Right renal pelvis (tissue), 4 donors: ENCODE measurements at regions not wholly inside any gene's neighbourhood (a gene's known extent, or its start where the extent isn't known, plus 50 kb on each side); places are given as distances from the start of the nearest gene placed in this dataset.

ENCODE experiments used
- DNase-seq, 4 donors: peaks; one replicate each; pipeline ENCODE4 v3.0.0-alpha.2; 2013; ENCODE audit warnings: low read depth in 4 of 4, low spot score in 3 of 4, missing footprints in 1 of 4

DNA sequence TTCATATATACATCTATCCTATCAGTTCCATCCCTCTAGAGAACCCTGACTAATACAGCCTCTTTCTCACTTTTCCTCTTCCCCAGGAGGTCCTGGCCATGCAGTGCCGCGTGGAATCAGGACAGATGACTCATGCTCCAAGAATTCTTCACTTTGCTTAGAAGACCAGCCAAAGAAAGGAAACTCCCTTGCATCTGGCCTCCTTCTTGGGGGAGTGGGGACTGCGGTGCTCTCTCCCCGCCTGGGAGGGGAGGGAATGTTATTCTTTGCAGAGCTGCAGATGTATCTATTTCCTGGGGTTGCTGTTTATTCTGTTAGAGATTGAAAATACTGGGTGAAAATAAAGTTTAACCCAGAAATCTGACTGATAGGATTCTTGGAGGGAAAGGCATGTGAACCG is 111.5 kb upstream of the SH3BP4 start:
- peak; percentile 49 to 75 (median 63) for DNase-seq

DNA sequence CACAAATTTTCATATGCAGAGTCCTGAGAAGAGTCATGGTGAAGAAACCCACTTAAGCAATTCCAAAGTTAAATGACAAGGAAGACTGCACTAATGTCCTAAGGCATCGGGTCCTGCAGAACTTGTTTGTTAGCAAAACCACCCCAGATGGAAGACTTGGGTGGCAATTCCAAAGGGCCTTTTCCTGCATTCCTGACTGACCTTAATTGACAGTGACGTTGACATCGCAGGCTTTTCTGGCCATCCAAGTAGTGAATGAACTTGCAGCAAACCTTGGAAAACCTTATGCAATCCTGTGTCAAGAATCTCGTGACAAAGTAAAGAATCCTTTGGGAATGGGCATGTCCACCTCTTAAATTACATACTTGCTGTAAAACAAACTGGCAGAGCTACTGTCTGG is 112.5 kb upstream of the SH3BP4 start:
- DNase-seq = no peak

DNA sequence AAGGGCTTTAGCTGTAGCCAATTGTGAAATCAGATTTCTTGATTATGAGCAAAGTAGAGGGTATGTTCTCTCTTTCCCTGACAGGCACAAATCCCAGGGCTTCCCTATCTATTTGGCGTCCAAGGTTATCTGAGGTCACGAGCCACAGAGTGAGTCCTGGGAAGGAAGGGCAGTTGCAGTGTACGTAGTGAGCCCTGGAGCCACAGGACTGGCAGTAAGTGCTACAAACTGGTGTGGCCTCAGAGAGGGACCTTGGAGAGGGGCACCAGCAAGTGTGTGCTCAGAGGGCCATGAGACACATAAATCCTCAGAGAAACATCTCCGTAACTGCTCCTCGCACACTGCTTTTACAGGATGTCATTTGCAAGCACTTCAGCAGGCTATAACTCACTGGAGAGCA is 115.5 kb upstream of the SH3BP4 start:
- DNase-seq = no peak

DNA sequence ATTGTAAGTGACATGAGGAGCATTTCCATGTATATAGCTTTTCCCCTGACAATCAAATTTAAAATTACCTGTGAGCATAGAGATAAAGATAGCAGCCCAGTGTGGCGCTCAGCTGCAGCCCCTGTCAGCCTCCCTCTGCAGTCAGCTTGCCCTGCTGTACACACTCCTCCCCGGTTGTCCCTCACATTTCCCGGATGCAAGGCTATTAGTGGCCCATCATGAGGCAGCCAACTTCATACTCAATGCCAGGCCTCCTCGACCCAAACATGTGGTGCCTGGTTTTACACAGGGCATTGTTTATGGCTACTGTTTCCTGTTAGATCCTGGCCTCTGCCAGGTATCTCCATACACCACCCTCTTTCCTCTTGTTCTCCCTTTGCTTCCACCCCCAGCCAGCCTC is 116.1 kb upstream of the SH3BP4 start:
- DNase-seq = no peak

DNA sequence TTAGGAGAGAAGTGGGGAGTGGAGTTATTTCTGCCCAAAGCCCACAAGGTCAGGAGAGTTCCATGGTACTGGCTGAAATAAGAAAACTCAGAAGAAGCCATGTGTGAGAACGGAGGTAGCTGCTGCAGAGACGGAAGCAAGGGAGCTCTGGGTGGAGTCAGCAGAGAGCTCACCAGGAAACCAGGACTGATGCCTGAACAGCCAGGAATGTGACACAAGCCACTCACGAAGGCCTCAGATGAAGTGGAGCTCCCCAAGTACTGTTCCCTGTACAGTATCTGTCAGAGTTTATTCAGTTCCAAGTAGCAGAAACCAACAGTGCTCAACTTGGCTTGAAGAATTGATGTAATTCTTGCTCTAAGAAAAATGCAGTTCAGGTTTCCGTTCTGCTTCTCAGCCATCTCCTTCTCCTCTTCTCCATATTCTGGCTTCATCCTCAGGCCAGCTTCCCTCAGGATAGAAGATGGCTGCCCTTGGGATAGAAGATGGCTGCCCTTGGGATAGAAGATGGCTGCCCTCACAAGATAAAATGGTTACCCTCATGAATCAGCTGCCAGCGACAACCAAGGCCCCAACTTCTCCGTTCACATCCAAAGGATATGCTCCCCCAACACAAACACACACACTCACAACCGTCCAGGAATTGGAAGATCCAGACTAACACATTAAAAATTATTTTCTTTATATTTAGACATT is 117.4 kb upstream of the SH3BP4 start:
- no peak for DNase-seq

DNA sequence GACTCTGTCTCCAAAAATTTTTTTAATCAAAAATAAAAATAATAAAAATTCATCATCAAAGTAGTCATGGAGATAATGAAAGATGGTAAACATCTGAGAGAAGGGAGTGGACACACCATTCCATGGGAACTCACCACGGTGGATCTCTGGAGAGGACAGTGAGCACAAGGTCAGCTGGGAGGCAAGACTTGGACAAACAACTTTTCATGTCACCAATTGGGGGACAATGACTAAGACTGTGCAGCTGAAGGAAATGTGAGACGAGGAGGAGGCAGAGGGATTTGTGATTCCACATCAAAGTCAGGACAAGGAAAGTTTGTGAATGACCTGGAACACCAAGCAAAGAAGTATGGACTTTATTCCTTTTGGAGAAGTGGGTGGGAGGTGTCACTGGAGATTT is 121.0 kb upstream of the SH3BP4 start:
- DNase-seq = no peak

DNA sequence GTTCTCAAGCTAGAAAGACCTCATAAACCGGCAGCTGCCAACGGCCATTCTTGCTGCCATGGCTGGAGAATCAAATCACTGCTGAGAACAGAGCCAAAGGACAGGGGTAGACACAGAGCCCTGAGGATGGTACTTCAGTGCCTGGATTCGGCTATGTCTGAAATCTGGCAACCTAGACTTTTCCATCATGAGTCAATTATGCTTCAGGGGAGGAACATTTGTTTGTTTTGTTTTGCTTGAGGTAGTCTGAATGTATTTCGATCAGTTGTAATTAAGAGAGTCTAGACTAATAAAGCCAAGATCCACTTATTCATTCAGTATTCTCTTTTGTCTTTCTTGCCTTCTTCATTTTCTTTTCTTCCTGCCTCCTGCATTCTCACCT is 122.8 kb upstream of the SH3BP4 start:
- no peak for DNase-seq

DNA sequence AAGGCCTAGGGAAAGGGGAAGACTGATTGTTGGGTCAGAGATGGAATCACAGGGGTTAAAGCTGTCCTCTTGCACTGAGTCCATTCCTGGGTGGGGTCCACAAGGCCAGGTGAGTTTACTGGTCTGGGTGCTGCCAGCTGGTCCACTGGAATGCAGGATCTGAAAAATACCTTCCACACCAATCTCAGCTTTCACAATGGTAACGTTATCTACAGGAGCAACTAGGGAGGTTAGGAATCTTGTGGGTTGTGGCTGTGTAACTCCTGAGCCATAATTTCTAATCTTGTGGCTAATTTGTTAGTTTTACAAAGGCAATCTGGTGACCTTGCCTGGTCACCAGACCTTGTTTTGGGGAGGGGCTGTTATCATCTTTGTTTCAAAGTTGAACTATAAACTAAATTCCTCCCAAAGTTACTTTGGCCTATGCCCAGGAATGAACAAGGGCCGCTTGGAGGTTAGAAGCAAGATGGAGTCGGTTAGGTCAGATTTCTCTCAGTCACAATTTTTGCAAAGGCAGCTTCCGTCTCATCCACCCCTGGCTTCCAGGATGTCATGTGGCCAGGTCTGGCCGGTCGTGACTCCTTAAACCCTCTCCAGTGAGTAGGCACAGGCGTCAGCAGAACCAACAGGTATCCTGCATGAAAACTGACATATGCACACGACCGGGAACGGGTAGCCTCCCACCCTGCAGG is 123.3 kb upstream of the SH3BP4 start:
- no peak for DNase-seq

DNA sequence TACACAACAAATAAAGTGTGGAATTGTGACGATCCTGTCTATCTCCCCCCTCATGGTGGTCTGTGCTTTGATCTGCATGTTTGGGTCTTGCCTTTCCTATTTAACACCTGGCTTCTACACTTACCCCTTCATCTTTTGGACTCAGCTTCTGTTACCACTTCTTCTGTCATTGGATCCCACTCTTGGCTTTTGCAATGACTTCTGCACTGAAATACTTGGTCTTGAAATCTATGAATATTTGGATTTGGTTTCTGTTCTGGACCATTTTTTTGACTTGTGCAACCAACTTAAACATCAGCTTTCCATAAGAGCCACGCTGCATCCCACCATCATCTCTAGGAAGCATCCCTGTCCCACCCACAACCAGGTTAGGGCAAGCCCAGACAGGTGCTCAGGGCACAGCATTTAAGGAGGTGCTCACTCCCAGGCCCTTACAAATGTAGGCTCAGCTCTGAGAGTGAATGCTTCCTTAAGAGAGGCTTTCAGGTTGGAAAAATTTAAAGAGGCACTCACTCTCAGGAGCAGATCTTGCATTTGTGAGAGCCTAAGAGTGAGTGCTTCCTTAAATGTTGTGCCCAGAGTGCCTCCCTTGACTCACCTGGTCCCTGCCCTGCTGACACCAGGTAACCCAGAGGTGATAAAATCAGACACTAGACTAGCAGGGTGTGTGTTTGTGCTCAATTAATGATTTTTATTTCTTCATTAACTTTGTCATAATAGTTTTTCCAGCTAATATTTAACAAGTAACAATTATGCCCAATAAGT is 124.5 kb upstream of the SH3BP4 start:
- no peak for DNase-seq

DNA sequence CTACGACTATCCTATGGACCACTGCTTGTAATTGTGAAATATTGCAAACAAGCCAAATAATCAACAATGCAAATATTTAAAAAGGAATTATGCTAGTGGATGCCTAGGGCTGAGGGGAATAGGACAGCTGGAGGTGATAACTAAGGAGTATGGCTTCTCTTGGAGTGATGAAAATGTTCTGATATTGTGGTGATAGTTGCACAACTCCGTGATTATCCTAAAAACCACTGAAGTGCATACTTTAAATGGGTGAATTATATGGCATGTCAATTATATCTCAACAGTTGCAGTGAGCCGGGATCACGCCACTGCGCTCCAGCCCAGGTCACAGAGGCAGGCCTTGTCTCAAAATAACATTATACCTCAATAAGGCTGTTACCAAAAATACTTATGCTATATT is 125.1 kb upstream of the SH3BP4 start:
- DNase-seq = no peak

DNA sequence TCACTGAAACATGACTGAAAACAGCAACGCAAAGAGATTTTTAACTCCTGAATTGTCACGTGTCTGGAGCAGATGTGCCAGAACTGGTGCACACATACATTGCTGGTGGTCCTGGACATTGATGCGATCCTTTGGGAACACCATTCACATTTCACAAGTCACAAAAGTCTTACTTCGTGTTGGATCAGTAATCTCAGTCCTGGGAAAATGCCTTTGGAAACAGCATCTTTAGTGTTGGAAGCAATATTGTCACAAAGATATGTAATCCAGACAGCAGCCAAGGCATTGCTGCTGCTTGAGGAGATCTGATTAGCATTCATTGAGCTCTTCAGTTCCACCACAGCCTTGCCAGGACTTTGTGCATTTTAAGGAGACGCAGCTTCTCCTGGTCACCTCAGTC is 126.2 kb upstream of the SH3BP4 start:
- no peak for DNase-seq

DNA sequence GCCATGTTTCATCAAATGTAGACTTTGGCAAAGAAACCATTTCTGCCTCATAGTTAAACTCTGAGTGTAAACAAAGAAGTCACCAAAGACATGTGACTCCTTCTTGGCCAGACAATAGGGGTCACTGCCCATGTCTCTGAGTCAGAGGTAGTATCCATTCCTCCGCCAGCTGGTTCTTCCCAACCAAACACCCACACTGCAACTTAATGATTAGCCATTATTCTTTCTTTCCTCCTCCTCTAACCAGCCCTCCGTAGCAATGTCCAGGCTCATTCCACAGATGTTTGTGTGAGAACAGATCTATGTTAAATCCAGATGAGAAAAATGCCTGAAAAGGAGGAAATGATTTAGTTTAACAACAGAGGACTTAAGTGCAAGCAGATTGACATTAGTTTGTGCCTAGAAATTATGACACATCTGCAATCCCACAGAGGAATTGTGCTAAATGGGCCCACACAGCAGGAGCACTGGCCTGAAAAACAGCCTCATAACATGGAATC is 127.9 kb upstream of the SH3BP4 start:
- DNase-seq = peak; percentile 48 to 75 (median 69)

DNA sequence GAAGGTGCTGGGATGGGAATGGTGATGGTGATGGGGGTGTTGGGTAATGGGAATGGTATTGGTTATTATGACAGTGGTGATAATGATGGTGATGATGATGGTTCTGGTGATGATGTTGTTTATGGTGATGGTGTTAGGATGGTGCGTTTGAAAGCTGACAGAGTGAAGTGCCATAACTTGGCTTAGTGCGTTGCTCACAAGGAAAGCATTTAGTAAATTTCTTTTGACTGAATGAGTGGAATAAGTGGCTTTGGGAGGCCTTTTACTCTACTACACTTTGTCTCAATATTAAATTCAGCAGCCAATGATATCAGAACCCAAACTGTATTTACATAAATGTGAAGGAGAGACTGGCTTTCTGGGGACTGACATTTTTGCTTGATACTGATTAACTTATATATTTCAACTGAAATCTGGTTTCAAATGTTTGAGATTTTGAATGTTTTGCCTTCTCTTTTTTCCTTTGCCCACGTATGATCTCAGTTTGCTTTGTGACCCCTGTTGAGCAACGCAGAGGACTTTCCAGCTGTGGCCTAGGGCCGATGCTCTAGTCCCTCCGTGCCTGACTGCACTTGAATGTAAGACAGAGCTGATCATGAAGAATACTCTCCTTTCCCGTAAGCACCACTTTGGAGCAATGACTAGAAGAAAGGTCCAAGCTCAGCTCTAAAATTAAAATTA is 128.5 kb upstream of the SH3BP4 start:
- DNase-seq = peak in 1 of 4 donors; percentile 35

DNA sequence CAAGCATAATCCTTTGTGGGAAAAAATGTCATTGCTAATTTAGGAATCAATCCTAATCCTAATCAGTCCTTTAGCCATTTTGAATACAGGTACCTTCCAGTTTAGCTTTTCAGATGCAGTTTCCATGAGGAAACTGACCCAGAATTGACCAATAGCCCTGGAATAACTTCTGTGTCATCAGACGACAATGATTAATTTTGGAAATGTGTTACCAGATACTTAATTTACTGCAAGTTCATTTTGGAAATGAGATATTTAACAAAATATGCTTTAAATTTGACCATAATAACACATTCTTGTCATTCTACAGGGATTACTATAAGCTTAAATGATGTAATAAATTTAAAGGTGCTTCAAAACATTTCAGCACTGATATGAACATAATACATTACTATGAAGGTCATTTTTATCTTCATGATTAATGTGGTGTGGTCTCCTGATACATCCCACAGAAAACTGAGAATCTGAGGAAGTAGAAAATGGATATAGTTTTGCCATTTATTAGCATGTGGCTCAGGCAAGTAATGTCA is 129.8 kb upstream of the SH3BP4 start:
- no peak for DNase-seq

DNA sequence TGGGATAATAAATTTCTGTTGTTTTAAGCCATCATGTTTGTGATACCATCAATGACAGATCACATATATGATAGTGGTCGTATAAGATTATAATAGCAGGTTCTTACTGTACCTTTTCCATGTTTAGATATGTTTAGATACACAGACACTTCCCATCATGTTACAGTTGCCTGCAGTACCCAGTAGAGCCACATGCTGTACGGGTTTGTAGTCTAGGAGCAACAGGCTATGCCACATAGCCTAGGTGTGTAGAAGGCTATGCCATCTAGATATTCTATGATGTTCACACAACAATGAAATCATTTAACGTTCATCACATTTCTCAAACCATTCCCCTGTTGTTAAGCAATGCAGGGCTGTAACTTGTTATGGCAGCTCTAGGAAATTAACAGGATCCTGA is 132.9 kb upstream of the SH3BP4 start:
- no peak for DNase-seq

DNA sequence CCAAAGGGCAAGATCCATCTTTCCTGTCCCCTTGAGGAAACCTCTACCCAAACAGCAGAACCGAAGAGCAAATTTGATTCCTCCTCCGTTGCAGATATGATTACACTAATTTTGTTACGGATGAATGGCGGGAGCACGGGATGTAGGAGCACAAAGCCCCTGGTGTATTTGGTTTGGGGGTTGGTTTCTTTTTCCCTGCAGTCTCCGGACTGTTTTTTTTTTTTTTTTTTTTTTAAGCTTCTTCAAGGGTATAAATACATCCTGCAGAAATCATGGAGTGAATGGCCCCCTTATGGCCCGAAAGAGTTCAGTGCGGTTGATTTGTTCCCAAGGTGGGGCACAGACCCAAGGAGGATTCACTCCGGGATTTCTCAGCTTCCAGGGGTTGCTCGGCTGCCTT is 135.3 kb upstream of the SH3BP4 start:
- no peak for DNase-seq

DNA sequence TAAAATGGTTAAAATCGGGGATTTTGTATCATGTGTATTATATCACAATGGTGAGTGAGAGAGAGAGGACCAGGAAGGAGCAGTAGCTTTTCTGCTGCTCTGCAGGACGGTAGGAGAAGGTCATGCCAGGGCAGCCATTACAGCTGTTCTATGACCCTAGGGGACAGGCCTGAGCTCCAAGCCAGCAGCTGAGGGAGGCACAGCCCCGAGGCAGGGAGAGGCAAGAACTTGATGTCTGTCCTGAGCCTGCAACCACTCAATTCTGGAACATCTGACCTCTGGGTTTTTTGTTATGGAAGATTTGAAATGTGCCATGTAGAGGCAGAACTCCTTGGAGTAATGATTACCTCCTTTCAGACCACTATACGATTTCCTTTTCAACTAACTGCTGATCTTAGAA is 135.8 kb upstream of the SH3BP4 start:
- no peak for DNase-seq

DNA sequence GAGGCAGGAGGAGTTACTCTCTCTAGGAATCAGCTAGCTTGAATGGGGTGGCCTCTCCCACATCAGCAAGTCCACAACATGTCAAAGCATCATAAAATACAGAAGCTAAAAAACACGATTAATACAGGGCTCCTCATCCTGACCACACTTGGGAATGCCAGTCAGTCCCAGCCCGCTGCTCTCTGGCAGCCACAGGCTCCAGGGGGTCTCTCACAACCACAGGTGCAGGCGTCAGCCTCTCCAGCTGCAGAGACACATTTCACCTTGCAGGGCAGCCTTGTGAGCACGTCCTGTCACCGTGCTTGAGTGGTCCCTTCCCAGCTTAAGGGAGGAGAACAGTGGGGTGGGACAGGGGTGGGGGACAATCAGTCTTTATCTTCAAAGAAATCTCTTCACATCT is 137.4 kb upstream of the SH3BP4 start:
- no peak for DNase-seq

DNA sequence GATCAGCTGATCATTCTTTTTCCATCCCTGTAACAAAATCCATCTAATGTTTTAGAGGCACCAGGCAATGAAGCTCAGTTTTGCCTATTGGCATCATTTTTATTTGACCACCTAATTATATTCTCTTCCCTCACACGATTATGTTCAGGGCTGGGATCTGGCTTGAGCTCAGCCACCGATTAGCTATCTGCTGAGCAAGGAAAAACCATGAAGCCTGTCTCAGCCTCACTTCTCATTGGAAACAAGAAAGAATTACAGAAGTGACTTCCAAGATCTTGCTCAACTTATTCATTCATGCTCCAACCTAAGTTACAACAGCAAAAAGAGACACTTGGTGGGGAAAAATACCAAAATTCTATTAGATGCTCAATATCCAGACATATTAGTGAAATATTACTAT is 139.0 kb upstream of the SH3BP4 start:
- DNase-seq = no peak

DNA sequence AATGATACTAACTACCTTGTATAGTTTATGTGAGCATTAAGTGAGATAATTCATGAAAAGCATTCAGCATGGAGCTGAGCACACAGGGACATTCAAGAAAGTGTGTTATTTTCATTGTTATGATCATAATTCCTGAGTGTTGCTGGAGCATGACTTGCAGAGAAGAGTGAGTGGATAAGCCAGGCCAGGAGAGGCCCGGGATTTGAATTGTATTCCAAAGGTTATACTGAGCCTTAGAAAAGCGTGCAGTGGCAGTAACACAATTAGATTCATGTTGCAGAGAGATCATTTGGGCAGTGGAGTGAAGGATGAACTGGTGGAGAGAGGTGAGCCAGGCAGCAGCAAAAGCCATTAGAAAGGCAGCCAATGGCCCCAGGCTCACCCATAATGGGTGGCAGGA is 142.9 kb upstream of the SH3BP4 start:
- no peak for DNase-seq

DNA sequence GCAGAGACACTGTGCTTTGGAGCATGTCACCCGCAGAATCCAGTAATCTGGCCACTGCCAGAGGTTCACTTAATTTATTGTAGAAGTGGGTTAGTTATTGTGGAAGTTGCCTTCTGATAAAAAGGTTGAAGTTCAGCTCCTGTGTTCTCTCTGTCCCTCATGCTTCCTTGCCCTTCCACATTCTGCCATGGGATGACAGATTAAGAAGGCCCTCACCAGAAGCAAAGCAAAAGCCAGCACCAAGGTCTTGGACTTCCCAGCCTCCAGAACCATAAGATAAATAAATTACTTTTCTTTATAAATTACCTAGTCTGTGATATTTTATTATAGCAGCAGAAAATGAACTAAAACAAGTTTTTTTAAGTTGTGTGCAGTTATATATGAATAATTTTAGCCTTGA is 145.0 kb upstream of the SH3BP4 start:
- DNase-seq = no peak
